SK-N-SH (cell line): ENCODE measurements at regions not wholly inside any gene's neighbourhood (a gene's known extent, or its start where the extent isn't known, plus 50 kb on each side); places are given as distances from the start of the nearest gene placed in this dataset.

ENCODE experiments used
- CTCF ChIA-PET: fragments of 300-600, 350-600 bp; formaldehyde crosslinking; extraction: SDS; loops from one replicate; lab custom pipeline; 2021; lab: Yijun Ruan, JAX
- POLR2A ChIA-PET: fragments of 350-600 bp; sonication (Branson Sonifier 250); formaldehyde crosslinking; extraction: SDS; loops from one replicate; lab custom pipeline; 2020; ENCODE audit warnings: antibody characterized with exemption, inconsistent platforms; lab: Yijun Ruan, JAX
- DNase-seq: peaks from one replicate; pipeline ENCODE4 v3.0.0; 2012
- H2AFZ ChIP-seq: fragments of 200-600 bp; sonication (generic); 2 replicates; pipeline ENCODE4 v1.8.1; 2016; ENCODE audit warnings: antibody characterized with exemption, mild to moderate bottlenecking, low read depth
- H3F3A ChIP-seq: fragments of 200-600 bp; sonication (generic); replicated peaks from 2 replicates; pipeline ENCODE3; 2016; ENCODE audit warnings: antibody characterized with exemption, mild to moderate bottlenecking; ENCODE audit not compliant: insufficient read depth
- H3K27ac ChIP-seq, 2 experiments: fragments of 200-500 bp in 1 of 2; fragments of 200-600 bp in 1 of 2; sonication (Bioruptor generic) in 1 of 2; sonication (generic), shearing (Covaris generic) in 1 of 2; 2 replicates each; pipeline versions ENCODE4 v1.5.1 to v1.6.1; 2014 to 2016; ENCODE audit warnings: low read depth in 2 of 2, inconsistent platforms in 1 of 2, low read length in 1 of 2, mild to moderate bottlenecking in 1 of 2, mixed read lengths in 1 of 2
- H3K27me3 ChIP-seq: fragments of 200-600 bp; sonication (generic), shearing (Covaris generic); 2 replicates; pipeline ENCODE4 v1.6.1; 2016; ENCODE audit warnings: mixed run types; ENCODE audit not compliant: insufficient read depth
- H3K36me3 ChIP-seq, 2 experiments: fragments of 200-500 bp in 1 of 2; fragments of 200-600 bp in 1 of 2; sonication (Bioruptor generic) in 1 of 2; sonication (generic) in 1 of 2; replicated peaks in 1 of 2; 2 replicates each; pipeline versions ENCODE3 to v1.5.1; 2014 to 2016; ENCODE audit warnings: low read length in 1 of 2, mild to moderate bottlenecking in 1 of 2; ENCODE audit not compliant: insufficient read depth in 2 of 2, control insufficient read depth in 1 of 2
- H3K4me1 ChIP-seq, 2 experiments: fragments of 200-500 bp in 1 of 2; fragments of 200-600 bp in 1 of 2; sonication (Bioruptor generic) in 1 of 2; sonication (generic), shearing (Covaris generic) in 1 of 2; 2 replicates each; pipeline versions ENCODE4 v1.5.1 to v1.6.1; 2014 to 2016; ENCODE audit warnings: low read depth in 1 of 2, low read length in 1 of 2, mixed run types in 1 of 2; ENCODE audit not compliant: insufficient read depth in 2 of 2, control insufficient read depth in 1 of 2
- H3K4me2 ChIP-seq: fragments of 200-600 bp; sonication (generic), shearing (Covaris generic); 2 replicates; pipeline ENCODE4 v1.6.1; 2017; ENCODE audit warnings: mixed run types
- H3K4me3 ChIP-seq, 2 experiments: fragments of 200-500 bp in 1 of 2; fragments of 200-600 bp in 1 of 2; sonication (Bioruptor generic) in 1 of 2; sonication (generic), shearing (Covaris generic) in 1 of 2; 2 replicates each; pipeline versions ENCODE4 v1.5.1 to v1.8.1; 2014 to 2016; ENCODE audit warnings: low read depth in 2 of 2, inconsistent platforms in 1 of 2, low read length in 1 of 2, mild to moderate bottlenecking in 1 of 2, mixed read lengths in 1 of 2, moderate library complexity in 1 of 2
- H3K79me2 ChIP-seq: fragments of 200-600 bp; sonication (generic); 2 replicates; pipeline ENCODE4 v1.8.1; 2017; ENCODE audit warnings: mild to moderate bottlenecking; ENCODE audit not compliant: insufficient read depth
- H3K9ac ChIP-seq: fragments of 200-600 bp; sonication (generic); 2 replicates; pipeline ENCODE4 v1.6.1; 2017; ENCODE audit warnings: mixed run types
- H3K9me2 ChIP-seq: fragments of 200-600 bp; sonication (generic); 2 replicates; pipeline ENCODE4 v1.6.1; 2017; ENCODE audit warnings: mixed run types
- H3K9me3 ChIP-seq: fragments of 200-600 bp; sonication (generic); 2 replicates; pipeline ENCODE4 v1.6.1; 2017; ENCODE audit warnings: mixed run types, mild to moderate bottlenecking, moderate library complexity
- H4K20me1 ChIP-seq: fragments of 200-600 bp; sonication (generic); 2 replicates; pipeline ENCODE4 v1.6.1; 2017; ENCODE audit warnings: mild to moderate bottlenecking, mixed run types; ENCODE audit not compliant: insufficient read depth
- ELF1 ChIP-seq: IDR thresholded peaks from 2 replicates; pipeline ENCODE4 v1.4.0; 2012
- EZH2phosphoT487 ChIP-seq: fragments of 200-600 bp; sonication (generic); IDR thresholded peaks from 2 replicates; pipeline ENCODE4 v1.6.1; 2017; ENCODE audit warnings: low read depth, mixed run types, mild to moderate bottlenecking, antibody characterized with exemption, moderate library complexity, borderline replicate concordance
- GATA2 ChIP-seq: sonication (generic); formaldehyde crosslinking; IDR thresholded peaks from 2 replicates; pipeline ENCODE4 v1.5.0; 2020; ENCODE audit warnings: mild to moderate bottlenecking, missing genetic modification reagents
- JUND ChIP-seq: IDR thresholded peaks from 2 replicates; pipeline ENCODE4 v1.4.0; 2012
- MEF2A ChIP-seq: IDR thresholded peaks from 2 replicates; pipeline ENCODE4 v1.4.0; 2012; ENCODE audit warnings: low read depth, borderline replicate concordance
- RFX5 ChIP-seq: IDR thresholded peaks from 2 replicates; pipeline ENCODE4 v1.6.1; 2012; ENCODE audit warnings: mild to moderate bottlenecking, improper control_type of control experiment, low read length
- RXRA ChIP-seq: IDR thresholded peaks from 2 replicates; pipeline ENCODE4 v1.4.0; 2012; ENCODE audit warnings: low read depth, mild to moderate bottlenecking, borderline replicate concordance
- SMC3 ChIP-seq: IDR thresholded peaks from 2 replicates; pipeline ENCODE4 v1.6.1; 2012; ENCODE audit warnings: low read depth, low read length, improper control_type of control experiment
- TEAD4 ChIP-seq: IDR thresholded peaks from 2 replicates; pipeline ENCODE4 v1.4.0; 2012; ENCODE audit warnings: mild to moderate bottlenecking, borderline replicate concordance; ENCODE audit not compliant: insufficient read depth
- YY1 ChIP-seq: IDR thresholded peaks from 2 replicates; pipeline ENCODE4 v1.4.0; 2012; ENCODE audit warnings: low read depth, mild to moderate bottlenecking
- WGBS: methylation state at CpG from one replicate; pipeline ENCODE4 v1.1.6; 2017; ENCODE audit warnings: low lambda C conversion rate; 5-methylcytosine and 5-hydroxymethylcytosine counted together
- TF ChIP-seq, protein P1 (sequence below): IDR thresholded peaks from 2 replicates; pipeline ENCODE4 v1.4.0; 2012; ENCODE audit warnings: low read depth
- TF ChIP-seq, protein P2 (sequence below): fragments of 150-350 bp; IDR thresholded peaks from 2 replicates; pipeline ENCODE4 v1.6.1; 2017; ENCODE audit warnings: antibody characterized with exemption, low read length, low read depth, borderline replicate concordance
- TF ChIP-seq, protein P3 (sequence below): fragments of 150-350 bp; IDR thresholded peaks from 2 replicates; pipeline ENCODE4 v1.6.1; 2016; ENCODE audit warnings: mild to moderate bottlenecking, low read depth, low read length
- TF ChIP-seq, protein P4 (sequence below): IDR thresholded peaks from 2 replicates; pipeline ENCODE4 v1.6.1; 2012; ENCODE audit warnings: mild to moderate bottlenecking, low read depth, low read length, moderate library complexity

DNA sequence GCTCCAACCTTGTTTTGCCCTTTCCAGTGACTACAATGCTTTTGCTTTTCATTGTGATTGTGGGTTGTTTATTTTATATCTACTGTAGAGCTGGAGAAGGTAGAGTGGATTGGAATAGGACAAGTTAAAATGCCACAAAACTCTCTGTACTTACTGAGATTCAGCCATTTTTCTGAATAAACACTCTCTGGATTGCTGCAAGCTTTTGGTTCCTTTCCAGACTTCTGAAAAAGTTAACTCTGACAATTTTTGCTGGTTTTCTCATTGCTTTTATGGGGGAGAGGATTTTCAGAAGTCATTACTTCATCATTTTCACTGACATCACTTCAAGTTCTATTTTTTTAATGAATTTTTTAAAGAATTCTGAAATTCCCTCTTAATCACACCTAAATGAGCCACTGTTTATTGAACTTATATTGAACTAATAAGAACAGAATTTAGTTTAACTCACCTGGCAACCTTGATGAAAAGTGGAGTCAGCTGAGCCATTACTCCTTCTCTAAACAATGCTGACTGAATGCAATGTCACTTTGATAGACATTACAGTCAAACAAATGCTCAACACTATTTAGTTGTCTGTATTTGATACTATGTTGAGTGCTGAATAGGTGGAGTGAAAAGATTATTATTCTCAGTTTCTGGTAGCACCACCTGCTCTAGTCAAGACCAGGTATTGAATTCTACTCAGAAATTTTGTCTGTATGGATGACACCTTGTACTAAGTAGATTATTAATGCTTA, 303.5 kb downstream of the DLEU7 start:
- H2AFZ ChIP-seq, result no peak overlapping the region
- no peak for DNase-seq
- CTCF ChIA-PET, result interaction anchor here (1.0 kb wide), 1 partner anchor 9 kb away, joined by 5 read pairs; no protein-coding TSS in a partner anchor

DNA sequence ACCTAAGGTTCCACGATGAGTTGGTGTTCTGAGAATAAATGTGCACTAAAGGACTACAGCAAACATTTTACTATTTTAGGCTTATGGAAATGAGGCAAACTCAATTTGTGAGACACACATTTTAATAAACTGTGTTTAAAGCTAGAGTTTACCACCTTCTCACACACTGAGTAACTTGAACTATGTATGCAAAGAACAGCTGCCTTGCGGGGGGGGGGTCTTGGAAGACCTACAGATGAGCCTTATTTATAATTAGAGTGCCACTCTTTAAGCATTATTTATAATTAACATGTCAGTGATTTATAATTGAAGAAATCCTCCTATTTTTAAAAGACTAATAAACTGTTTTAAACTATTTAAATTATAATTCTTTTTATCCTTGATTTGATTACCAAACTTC, 300.4 kb downstream of the DLEU7 start:
- WGBS, result 69% methylated on average over 2 of the region's 2 CpGs
- TF ChIP-seq YY1, result no peak
- TF ChIP-seq RFX5, result no peak
- TF ChIP-seq, protein P1, sequence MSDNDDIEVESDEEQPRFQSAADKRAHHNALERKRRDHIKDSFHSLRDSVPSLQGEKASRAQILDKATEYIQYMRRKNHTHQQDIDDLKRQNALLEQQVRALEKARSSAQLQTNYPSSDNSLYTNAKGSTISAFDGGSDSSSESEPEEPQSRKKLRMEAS, result no peak
- TF ChIP-seq, protein P2, sequence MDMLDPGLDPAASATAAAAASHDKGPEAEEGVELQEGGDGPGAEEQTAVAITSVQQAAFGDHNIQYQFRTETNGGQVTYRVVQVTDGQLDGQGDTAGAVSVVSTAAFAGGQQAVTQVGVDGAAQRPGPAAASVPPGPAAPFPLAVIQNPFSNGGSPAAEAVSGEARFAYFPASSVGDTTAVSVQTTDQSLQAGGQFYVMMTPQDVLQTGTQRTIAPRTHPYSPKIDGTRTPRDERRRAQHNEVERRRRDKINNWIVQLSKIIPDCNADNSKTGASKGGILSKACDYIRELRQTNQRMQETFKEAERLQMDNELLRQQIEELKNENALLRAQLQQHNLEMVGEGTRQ, result no peak
- TF ChIP-seq ELF1, result no peak
- TF ChIP-seq EZH2phosphoT487, result no peak
- no peak for TF ChIP-seq RXRA
- TF ChIP-seq, all 33 proteins: peak for 0
- no peaks in the 10 kb centered on the region for H4K20me1 ChIP-seq
- no peak overlapping the region for H3K27ac ChIP-seq
- H2AFZ ChIP-seq, result no peak overlapping the region
- ChIA-PET POLR2A (no interaction called here), CTCF (interaction anchor here (1.0 to 2.0 kb wide), 2 partner anchors 10 to 49 kb away, joined by 5 to 8 read pairs; no protein-coding TSS in a partner anchor)
- H3F3A ChIP-seq, result no peaks in the 10 kb centered on the region
- no peaks in the 10 kb centered on the region for H3K4me1 ChIP-seq
- no peak overlapping the region for H3K4me3 ChIP-seq
- no peaks in the 10 kb centered on the region for H3K36me3 ChIP-seq
- no peaks in the 10 kb centered on the region for H3K27me3 ChIP-seq
- peaks cover 6% of the 10 kb centered on the region; the same call in 1 of the 2 replicates for H3K9me3 ChIP-seq
- H3K9me2 ChIP-seq, result no peaks in the 10 kb centered on the region
- H3K4me2 ChIP-seq, result no peak overlapping the region
- H3K9ac ChIP-seq, result no peak overlapping the region
- H3K79me2 ChIP-seq, result no peaks in the 10 kb centered on the region
- DNase-seq, result no peak

More for the DNA sequence above, 303.5 kb downstream of the DLEU7 start:
- no peaks in the 10 kb centered on the region for H3F3A ChIP-seq
- POLR2A ChIA-PET, result no interaction called here
- H3K36me3 ChIP-seq, result no peaks in the 10 kb centered on the region
- H3K4me1 ChIP-seq, result no peaks in the 10 kb centered on the region
- no peaks in the 10 kb centered on the region for H3K27me3 ChIP-seq
- peaks cover 10% of the 10 kb centered on the region for H3K9me3 ChIP-seq
- no peak overlapping the region for H3K4me2 ChIP-seq
- no peak overlapping the region for H3K27ac ChIP-seq
- H3K79me2 ChIP-seq, result no peaks in the 10 kb centered on the region
- TF ChIP-seq MEF2A, result no peak
- TF ChIP-seq GATA2 (CRISPR knock-in tag), result no peak
- no peak for TF ChIP-seq SMC3
- TF ChIP-seq, protein P3, sequence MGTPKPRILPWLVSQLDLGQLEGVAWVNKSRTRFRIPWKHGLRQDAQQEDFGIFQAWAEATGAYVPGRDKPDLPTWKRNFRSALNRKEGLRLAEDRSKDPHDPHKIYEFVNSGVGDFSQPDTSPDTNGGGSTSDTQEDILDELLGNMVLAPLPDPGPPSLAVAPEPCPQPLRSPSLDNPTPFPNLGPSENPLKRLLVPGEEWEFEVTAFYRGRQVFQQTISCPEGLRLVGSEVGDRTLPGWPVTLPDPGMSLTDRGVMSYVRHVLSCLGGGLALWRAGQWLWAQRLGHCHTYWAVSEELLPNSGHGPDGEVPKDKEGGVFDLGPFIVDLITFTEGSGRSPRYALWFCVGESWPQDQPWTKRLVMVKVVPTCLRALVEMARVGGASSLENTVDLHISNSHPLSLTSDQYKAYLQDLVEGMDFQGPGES, result no peak
- TF ChIP-seq RXRA, result no peak
- no peak for TF ChIP-seq EZH2phosphoT487
- TF ChIP-seq TEAD4, result no peak
- no peak for TF ChIP-seq JUND
- no peak for TF ChIP-seq RFX5
- TF ChIP-seq, protein P4, sequence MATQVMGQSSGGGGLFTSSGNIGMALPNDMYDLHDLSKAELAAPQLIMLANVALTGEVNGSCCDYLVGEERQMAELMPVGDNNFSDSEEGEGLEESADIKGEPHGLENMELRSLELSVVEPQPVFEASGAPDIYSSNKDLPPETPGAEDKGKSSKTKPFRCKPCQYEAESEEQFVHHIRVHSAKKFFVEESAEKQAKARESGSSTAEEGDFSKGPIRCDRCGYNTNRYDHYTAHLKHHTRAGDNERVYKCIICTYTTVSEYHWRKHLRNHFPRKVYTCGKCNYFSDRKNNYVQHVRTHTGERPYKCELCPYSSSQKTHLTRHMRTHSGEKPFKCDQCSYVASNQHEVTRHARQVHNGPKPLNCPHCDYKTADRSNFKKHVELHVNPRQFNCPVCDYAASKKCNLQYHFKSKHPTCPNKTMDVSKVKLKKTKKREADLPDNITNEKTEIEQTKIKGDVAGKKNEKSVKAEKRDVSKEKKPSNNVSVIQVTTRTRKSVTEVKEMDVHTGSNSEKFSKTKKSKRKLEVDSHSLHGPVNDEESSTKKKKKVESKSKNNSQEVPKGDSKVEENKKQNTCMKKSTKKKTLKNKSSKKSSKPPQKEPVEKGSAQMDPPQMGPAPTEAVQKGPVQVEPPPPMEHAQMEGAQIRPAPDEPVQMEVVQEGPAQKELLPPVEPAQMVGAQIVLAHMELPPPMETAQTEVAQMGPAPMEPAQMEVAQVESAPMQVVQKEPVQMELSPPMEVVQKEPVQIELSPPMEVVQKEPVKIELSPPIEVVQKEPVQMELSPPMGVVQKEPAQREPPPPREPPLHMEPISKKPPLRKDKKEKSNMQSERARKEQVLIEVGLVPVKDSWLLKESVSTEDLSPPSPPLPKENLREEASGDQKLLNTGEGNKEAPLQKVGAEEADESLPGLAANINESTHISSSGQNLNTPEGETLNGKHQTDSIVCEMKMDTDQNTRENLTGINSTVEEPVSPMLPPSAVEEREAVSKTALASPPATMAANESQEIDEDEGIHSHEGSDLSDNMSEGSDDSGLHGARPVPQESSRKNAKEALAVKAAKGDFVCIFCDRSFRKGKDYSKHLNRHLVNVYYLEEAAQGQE, result no peak
- H3K9me2 ChIP-seq, result no peaks in the 10 kb centered on the region
- H3K9ac ChIP-seq, result no peak overlapping the region
- H3K4me3 ChIP-seq, result no peak overlapping the region
- H4K20me1 ChIP-seq, result no peaks in the 10 kb centered on the region
